Renal pelvis (tissue), 1 donor: ENCODE measurements at regions not wholly inside any gene's neighbourhood (a gene's known extent, or its start where the extent isn't known, plus 50 kb on each side); places are given as distances from the start of the nearest gene placed in this dataset.

Source experiments
- DNase-seq: peaks from one replicate; pipeline ENCODE4 v3.0.0-alpha.2; 2013

- peak; percentile 1 for DNase-seq
Observed at GRCh38 chr13:71979616-71980015, 112.6 kb upstream of the DACH1 start.

GRCh38 chr13:71977028-71977427 is 110.0 kb upstream of the DACH1 start:
- no peak for DNase-seq

- no peak for DNase-seq
Observed at GRCh38 chr13:71967990-71968389, 101.0 kb upstream of the DACH1 start.

- DNase-seq, result no peak
Observed at GRCh38 chr13:71964491-71965100, 97.6 kb upstream of the DACH1 start.

GRCh38 chr13:71962735-71963134 is 95.7 kb upstream of the DACH1 start:
- no peak for DNase-seq

GRCh38 chr13:71962126-71962525 is 95.1 kb upstream of the DACH1 start:
- DNase-seq, result no peak

GRCh38 chr13:71949441-71949840 is 82.4 kb upstream of the DACH1 start:
- DNase-seq, result no peak

- DNase-seq, result no peak
Observed at GRCh38 chr13:71939186-71939585, 72.2 kb upstream of the DACH1 start.

GRCh38 chr13:71935166-71935840 is 68.3 kb upstream of the DACH1 start:
- DNase-seq, result no peak

- no peak for DNase-seq
Observed at GRCh38 chr13:71924931-71925330, 57.9 kb upstream of the DACH1 start.

- DNase-seq, result no peak
Observed at GRCh38 chr13:71922194-71922593, 55.2 kb upstream of the DACH1 start.
